ENCODE measurements at regions not wholly inside any gene's neighbourhood (a gene's known extent, or its start where the extent isn't known, plus 50 kb on each side); places are given as distances from the start of the nearest gene placed in this dataset.

- no peak for DNase-seq (ENCODE audit: low read depth)
Observed at GRCh38 chr1:59146651-59147358, 150.1 kb upstream of the FGGY start.

- no peak for DNase-seq (ENCODE audit: low read depth)
Observed at GRCh38 chr1:59149435-59149834, 147.5 kb upstream of the FGGY start.

- DNase-seq (ENCODE audit: low read depth), result peak; percentile 100
Observed at GRCh38 chr1:59150577-59151386, 146.1 kb upstream of the FGGY start.

GRCh38 chr1:59151387-59151761 is 145.5 kb upstream of the FGGY start:
- no peak for DNase-seq (ENCODE audit: low read depth)

- peak; percentile 65 for DNase-seq (ENCODE audit: low read depth)
Observed at GRCh38 chr1:59151860-59152259, 145.0 kb upstream of the FGGY start.

GRCh38 chr1:59152511-59152910 is 144.4 kb upstream of the FGGY start:
- no peak for DNase-seq (ENCODE audit: low read depth)

GRCh38 chr1:59154401-59154800 is 142.5 kb upstream of the FGGY start:
- DNase-seq (ENCODE audit: low read depth), result no peak

- DNase-seq (ENCODE audit: low read depth), result peak; percentile 89
Observed at GRCh38 chr1:59155351-59155750, 141.5 kb upstream of the FGGY start.

GRCh38 chr1:59156051-59156450 is 140.8 kb upstream of the FGGY start:
- no peak for DNase-seq (ENCODE audit: low read depth)

- DNase-seq (ENCODE audit: low read depth), result peak; percentile 48
Observed at GRCh38 chr1:59156526-59157199, 140.2 kb upstream of the FGGY start.

- no peak for DNase-seq (ENCODE audit: low read depth)
Observed at GRCh38 chr1:59158321-59158720, 138.6 kb upstream of the FGGY start.

GRCh38 chr1:59159557-59160203 is 137.2 kb upstream of the FGGY start:
- DNase-seq (ENCODE audit: low read depth), result no peak

- no peak for DNase-seq (ENCODE audit: low read depth)
Observed at GRCh38 chr1:59161136-59161535, 135.8 kb upstream of the FGGY start.

GRCh38 chr1:59162665-59163064 is 134.2 kb upstream of the FGGY start:
- DNase-seq (ENCODE audit: low read depth), result no peak

- DNase-seq (ENCODE audit: low read depth), result no peak
Observed at GRCh38 chr1:59163268-59164092, 133.4 kb upstream of the FGGY start.

- DNase-seq (ENCODE audit: low read depth), result no peak
Observed at GRCh38 chr1:59164371-59164770, 132.5 kb upstream of the FGGY start.

- DNase-seq (ENCODE audit: low read depth), result no peak
Observed at GRCh38 chr1:59165353-59165752, 131.5 kb upstream of the FGGY start.

GRCh38 chr1:59169703-59170102 is 127.2 kb upstream of the FGGY start:
- peak; percentile 43 for DNase-seq (ENCODE audit: low read depth)

- no peak for DNase-seq (ENCODE audit: low read depth)
Observed at GRCh38 chr1:59170659-59171058, 126.2 kb upstream of the FGGY start.

- no peak for DNase-seq (ENCODE audit: low read depth)
Observed at GRCh38 chr1:59171788-59172187, 125.1 kb upstream of the FGGY start.

GRCh38 chr1:59172693-59173092 is 124.2 kb upstream of the FGGY start:
- DNase-seq (ENCODE audit: low read depth), result no peak

- DNase-seq (ENCODE audit: low read depth), result peak; percentile 91
Observed at GRCh38 chr1:59173721-59174120, 123.2 kb upstream of the FGGY start.

Data from amniotic epithelial cell (primary cell).